ENCODE measurements at regions not wholly inside any gene's neighbourhood (a gene's known extent, or its start where the extent isn't known, plus 50 kb on each side); places are given as distances from the start of the nearest gene placed in this dataset.

DNA sequence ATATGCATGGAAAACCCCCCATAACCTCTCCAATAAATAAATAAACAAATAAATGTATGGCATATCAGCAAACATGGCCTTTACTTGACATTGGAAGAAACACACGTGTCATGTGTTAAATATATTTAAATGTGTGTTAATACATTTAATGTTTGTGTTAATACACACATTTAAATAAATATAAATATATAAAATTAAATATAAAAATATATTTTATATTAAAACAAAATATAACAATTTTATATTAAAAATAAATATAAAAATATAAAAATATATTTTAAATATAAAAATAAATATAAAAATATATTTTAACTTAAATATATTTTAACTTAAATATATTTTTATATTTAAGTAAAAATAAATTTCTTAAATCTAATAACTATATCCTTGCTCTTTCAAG, 187.6 kb upstream of the CXXC4 start:
- DNase-seq: no peak

DNA sequence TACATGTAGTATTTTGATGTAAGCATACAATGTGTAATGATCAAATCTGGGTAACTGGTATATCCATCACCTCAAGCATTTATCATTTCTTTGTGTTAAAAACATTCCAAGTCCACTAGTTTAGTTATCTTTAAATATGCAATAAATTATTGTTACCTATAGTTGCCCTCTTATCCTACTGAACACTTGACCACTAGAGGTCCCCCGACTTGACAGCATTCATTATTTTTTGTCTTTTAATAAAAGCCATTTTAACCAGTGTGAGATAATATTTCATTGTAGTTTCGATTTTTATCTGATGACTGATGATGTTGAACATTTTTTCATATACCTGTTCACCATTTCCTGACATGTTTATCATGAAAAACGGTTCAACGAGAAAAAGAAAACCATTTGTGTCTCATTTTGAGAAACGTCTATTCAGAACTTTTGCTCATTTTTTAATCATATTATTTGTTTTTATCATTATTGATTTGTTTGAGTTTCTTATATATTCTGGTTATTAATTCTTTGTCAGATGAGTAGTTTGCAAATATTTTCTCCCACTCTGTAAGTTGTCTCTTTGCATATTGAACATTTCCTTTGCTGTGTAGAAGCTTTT, 199.0 kb upstream of the CXXC4 start:
- DNase-seq: no peak

DNA sequence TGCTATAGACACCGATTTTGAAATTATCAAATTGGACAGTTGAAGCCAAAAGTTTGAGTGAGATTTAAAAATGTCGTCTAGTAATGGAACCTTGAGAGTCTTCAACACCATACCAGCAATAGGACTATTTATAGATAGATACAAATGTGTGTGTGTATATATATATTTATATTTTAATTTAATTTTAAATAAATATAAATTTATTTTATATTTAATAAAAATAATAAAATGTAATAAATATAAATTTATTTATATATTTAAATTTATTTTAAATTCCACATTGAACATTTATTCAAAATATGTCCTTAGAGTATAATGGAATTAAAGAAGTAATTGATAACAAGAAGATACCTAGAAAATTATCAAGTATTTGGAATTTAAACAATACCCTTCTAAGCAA, 221.9 kb upstream of the CXXC4 start:
- DNase-seq: no peak

DNA sequence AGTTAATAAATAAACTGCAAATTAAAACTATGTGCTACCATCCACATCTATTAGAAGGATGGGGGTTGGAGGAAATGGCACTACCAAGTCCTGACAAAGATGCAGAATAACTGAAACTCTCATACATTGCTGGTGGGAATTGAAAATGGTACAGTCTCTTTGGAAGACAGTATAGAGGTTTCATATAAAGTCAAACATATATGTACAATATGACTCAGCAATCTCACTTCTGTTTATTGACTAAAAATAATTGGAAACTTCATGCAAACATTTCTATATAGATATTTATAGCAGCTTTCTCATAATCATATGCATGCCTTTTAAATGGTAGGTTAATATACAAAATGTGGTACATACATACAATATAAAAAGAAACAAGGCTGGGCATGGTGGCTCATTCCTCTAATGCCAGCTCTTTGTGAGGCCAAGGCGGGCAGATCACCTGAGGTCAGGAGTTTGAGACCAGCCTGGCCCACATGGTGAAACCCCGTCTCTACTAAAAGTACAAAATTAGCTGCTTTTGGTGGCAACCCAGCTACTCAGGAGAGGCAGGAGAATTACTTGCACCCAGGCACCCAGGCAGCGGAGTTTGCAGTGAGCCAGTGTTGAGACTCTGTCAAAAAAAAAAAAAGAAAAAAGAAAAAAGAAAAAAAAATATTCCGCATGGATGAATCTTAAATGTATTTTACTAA, 225.0 kb upstream of the CXXC4 start:
- DNase-seq: no peak

DNA sequence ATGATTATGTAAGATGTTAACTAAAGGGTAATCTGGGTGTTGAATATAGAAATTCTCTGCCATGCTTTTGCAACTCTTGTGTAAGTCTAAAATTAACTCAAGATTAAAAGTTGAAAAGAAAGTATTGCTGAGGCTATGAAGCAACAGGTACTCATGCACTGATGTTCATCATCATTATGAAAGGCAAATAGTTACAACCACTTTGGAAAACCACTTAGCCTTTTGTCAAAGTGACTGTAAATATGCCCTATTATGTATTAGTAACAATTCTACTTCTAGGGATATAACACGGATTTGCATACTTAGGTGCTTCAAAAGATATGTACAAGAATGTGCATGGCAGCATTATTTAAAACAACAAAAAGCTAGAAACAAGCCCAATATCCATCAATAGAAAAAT, 227.8 kb upstream of the CXXC4 start:
- DNase-seq: no peak

DNA sequence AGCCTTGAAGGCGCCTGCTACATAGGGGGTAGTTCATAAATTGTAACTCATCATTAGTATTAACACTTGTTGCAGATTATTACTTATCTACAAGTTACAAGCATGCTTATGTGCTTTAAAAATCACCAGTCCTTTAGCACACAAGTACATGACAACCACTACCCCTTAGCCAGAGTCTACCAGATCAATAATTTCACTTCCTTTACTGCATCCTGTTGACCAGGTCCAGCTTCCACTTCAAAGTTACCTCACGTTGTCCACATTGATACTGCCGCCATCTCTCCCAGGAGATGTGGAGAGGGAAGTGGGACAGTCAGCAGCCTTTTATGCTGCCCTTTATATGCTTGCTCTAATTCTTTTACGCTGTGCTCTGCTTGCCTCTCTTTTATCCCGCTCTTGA, 231.3 kb upstream of the CXXC4 start:
- no peak for DNase-seq

DNA sequence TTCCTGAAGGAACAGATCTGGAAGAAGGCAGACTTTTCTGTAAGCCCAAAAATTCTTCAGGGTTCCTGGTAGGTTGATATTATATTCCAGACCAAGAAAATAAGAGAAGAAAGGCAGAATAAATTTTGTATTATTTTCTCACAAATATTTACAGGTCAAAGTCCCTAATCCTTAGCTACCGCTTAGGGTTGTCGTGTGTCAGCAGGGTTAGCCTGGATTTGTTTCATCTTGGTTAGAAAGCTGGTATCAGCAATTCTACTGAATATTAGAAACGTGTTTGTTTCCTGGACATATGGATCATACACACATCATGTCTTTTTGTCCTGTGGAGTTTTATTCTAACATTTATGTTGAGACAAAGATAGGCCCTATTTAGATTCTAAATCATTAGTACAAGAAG, 232.9 kb upstream of the CXXC4 start:
- no peak for DNase-seq

DNA sequence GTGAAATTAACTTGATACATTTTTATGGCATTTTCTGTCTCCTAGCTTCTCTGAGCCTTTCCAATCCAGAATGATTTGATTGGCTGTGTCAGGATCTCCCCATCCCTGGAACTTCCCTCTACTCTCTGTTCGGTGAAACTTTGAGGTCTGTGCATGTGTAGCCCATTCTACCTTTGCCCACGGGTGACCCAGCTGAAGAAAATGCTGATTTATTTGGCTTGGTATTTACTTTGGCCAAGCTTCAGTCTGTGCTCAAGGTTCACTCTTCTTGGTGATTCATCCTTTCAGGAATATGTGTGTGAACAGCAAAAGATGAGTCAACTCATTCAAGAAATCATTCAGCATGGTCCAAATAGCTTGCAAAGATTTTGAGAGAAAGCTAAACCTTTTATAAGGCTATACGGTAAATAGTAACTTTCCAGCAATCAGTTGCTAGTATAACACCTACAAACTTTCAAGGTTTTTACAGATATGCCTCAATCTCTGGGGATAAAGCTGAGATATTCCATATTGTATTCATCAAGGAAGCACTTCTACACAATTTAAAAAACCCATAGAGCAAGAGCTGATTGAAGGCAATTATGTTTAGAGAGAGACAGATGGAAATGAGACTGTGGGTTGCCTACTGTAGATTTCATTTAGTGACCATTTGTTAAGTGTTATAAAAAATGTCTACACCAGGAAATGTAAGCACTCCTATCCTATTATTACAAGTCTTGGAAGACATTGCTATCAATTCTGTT, 233.9 kb upstream of the CXXC4 start:
- no peak for DNase-seq

DNA sequence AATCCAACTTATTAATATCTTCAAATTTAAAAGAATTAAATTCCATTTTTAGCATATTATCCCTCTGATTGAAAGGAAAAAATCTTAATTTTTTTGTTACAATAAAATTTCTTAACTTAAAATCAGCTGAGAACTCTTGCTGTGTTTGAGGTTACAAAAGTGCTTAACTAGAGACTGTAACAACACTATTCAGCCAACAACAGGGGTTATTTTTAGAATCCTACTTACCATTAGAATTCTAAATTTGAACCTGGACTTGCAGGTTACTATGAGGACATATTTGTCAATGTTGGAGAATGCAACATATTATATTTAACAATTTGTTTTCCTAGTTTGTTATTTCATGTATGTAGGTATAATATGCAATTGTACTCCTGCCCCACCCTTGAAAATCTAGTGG, 238.1 kb upstream of the CXXC4 start:
- no peak for DNase-seq

DNA sequence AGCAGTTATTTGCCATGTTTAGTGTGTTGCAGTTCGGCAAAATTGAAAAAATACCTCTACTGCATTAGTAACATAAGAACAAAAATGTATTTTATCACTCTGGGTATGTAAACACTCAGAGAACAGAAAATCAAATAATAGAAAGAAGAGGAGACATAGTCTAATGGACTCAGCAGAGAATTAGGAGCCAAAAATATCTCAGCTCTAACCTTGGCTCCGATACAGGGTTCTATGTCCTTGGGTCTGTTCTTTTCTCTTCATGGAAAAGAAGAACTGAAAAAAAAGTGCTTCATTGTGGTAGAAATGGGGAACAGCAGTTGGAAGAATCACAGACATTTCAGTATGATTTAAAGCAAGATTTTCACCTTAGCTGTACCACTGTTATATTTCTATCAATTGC, 240.5 kb upstream of the CXXC4 start:
- no peak for DNase-seq

DNA sequence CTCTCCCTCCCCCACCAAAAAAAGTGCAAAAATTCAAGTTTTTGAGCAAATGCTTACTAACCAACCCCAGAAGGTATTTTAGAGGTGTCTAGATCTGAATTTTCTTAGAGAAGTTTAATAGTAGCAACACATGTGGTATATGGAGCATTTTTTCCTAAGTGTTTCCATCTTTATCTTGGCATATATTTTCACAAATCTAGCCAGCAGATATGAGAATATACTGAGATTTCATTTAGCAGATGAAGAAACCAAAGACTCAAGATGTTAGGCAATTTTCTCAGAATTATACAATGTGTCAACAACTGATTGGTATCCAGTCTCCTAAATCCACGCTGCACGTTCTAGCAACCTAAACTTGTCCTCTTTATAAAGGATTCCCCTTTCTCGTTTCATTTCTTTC, 245.5 kb upstream of the CXXC4 start:
- no peak for DNase-seq

DNA sequence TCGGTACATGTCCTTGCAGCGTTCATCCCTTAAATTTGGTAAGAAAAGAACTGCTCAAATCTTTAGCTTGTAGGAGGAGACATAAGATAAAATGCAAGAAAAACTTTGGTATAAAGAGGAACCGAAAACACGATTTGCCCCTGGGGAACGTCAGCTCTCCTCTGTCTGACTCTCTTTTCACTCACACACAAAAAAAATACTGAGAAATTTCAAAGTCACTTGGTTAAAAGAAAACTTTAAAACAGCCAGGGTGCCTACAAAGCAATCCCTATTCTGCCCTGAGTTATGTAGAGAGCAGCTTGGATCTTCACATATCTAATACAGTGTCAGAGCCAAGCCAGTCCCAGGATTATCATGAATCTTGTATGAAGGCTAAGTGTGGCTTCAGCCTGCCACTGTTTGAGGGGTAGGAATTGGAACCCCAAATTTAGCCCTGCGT, 248.5 kb upstream of the CXXC4 start:
- DNase-seq: no peak

DNA sequence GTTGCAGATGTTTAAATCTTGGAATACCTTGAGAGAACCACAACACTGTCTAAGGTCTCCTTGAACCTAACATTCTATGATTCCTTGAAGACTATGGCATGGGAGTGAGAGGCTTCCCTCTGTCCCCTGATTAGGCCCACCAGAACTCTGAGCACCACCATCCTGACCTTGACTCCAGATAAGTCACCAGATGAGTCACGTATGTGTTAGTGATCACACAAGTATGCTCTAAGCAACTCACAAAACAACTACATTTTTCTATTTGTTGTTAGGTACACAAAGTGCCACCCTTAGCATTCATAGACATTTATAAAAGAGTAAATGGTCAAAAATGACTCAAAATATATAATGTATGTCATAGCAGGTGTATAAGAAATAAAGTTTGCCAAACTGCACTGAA, 252.9 kb upstream of the CXXC4 start:
- no peak for DNase-seq

DNA sequence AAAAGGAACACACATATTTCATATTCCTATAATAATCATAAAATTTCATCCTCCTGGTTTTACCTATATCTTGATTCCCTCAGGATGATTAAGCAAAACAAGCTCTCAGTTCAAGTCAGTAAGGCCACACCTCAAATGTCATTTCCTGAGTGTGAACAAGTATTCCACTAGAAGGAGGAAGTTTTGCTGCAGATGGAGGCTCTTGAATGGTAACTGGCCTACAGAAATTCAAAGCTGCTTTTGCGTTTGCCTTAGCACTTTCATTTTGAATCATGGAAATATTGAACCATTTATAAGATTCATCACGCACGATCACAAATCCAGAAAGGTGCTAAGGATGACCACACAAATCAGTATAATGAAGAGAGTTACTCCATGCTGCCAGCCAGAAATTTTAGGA, 254.4 kb upstream of the CXXC4 start:
- DNase-seq: no peak

DNA sequence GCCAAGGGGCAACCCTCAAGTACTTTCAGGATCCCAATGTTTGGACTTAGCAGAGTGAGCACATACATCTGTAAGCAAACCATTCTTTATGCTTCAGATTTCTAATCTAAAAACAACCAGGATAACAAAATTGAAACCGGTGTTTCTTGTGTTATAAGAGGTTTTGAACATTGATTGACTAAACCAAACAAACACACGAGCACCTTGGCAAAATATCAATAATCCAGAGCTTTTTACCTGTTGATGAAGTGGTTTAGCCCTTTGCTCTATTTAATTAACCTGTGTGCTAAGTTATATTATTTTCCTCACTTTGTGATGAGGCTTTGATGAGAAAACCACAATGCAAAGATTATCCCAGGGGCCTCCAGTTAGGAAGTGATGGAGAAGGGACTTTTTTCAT, 255.3 kb upstream of the CXXC4 start:
- DNase-seq: no peak

DNA sequence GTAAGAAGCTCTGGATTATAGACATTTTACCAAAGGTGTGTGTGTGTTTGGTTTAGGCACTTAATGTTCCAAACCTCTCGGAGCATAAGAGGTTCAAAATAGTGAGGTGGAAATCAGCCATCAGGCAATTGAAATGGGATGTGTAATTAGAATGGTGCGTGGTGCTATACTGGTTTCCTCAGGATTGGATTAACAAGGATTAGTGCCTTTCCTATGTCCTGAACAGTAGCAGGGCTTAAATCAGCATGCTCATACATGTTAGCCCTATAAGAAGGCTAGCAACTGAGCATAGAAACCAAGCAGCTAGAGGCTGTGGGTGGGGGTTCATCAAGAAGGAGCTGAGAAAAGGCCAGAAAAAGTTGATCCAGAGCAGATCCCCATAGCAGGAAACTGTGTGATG, 256.8 kb upstream of the CXXC4 start:
- DNase-seq: no peak

DNA sequence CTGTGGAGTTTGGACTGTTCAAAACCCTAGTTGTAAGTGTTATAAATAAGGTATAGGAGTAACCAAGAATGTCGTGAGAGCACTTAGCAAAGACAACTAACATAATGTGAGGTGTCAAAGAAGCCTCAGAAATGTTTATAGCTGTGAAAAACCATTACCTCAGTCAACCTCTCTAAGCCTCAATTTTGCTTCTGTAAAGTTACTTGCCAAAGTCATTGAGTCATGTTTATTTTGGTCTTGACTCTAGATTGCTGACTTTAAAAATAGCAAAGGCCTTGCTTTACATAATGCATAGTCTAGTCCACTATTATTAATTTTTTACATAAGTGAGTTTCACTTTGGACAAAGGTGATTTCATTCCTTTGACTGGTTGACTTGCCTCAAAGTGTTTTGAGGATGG, 257.6 kb upstream of the CXXC4 start:
- no peak for DNase-seq

DNA sequence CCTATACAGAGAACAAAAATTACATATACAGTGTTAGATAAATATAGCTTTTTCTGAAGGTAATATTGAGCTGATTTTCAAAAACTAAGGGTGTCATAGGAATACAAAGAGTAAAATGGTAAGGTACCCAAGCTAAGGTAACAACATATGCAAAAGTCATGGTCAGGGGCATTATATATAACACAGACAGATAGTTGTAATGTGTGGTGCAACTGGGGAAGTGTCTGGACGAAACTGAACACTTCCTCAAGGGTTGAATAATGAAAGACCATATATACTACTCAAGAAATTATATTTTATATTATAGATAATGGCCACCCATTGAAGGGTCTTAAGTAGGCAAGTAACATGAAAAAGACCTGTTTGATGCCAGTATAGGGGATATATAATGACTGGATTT, 262.1 kb upstream of the CXXC4 start:
- no peak for DNase-seq

DNA sequence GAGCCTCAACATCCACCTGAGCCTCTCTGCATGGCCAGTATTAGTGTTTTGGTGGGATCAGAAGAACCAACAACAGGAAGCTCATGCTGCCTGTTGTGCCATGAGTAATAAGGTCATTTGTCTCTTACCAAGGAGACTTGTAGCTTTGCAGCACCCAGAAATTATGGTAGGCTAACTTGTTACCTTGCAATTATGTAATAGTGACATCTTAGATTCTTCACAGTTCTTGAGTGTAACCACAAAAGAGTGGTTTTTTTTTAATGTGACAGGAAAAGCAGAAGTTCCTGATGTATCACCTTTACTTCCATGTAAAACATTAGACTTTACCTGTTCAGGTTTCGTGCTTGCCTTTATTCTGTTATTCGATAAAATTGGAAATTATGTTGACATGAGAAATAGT, 263.9 kb upstream of the CXXC4 start:
- no peak for DNase-seq

DNA sequence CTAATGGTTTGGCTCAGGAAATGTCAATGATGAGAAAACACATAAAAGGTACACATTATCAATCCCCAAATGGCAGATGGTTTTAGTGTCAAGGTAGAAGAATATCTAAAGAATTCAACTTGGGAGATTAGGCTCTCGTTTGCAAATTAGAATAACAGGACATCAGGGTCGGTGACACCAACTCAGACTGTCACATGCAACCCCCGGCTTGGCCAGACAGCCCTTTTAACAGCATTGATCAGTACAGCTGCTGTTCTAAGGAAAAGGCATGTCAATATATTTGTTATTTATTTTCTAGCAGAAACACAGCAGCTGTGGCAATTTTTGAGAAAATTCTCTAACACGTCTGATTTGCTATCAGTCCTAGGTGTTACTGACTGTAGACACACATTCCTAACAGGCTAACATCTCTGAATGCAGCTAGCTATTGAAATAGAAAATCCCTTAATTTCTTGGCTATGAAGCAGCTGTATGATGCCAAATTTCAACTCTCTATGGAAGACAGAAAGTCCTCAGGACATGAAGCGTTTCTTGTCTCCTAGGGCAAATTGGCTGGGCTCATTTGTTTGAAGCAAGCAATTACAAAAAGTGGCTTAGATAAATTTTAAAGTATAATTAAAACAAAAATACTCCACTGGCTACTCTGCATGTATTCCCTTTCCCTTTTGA, 269.0 kb upstream of the CXXC4 start:
- DNase-seq: no peak

DNA sequence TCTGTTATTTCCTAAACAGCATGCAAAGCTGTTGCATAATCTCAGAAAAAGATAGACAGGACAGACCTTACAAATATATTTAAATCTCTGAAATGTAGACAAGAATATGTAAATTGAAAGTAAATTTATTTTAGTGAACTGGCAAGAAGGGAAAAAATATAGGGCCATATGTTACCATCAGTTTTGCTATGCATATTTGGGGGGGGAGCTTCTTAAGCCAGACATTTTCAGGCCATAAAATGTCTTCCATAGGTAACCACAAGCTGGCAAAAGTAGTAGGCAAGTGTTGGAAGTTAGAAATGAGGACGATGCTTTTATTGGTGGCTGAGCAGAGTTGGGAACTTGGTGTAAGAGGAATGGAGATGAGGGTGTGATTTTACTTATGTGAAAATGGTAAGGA, 272.0 kb upstream of the CXXC4 start:
- DNase-seq: no peak

DNA sequence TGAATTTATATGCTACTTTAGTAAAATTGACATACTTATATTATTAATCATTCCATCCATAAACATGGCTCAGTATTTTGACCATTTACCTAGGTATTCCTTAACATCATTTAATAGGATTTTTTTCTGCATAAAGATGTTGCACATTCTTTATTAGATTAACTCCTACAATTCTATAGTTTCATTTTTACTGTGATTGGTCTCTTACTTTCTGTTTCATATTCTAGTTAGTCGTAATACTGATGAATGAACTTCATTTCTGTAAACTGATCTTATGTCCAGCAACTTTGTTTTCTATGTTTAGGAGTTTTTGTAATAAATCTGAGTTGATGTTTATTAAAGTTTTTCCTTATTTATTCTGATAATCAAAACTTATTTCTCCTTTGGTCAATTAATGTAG, 278.2 kb upstream of the CXXC4 start:
- DNase-seq: no peak

DNA sequence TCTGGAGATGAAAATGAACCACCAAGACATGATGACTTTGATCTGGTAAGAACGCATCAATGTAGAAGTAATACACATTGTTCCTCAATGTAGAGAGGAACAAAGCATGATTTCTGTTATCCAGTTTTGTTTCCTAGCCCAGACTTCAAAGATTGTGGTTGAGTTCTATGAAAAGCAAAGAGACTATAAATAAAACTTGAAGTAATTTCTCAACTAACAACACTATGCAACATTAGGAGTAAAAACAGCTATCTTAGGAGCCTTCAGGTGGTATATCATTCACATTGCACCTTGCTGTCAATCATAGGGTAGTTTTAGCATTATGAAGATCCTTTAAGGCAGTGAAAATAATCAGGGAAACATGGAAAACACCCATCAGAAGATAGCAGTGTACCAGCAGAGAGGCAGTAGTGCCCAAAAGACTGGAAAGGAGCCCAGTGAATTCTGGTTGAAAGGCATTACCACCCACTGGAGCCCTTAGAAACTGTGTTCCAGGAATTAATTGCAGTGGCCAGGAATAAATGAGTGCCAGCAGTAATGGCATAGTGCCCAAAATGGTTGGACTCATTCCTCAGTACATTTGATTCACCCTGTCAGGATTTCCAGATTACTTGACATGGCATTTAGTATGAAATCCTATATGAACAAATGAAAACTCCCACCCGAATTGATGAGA, 300.7 kb upstream of the CXXC4 start:
- DNase-seq: no peak
